ENCODE measurements at regions not wholly inside any gene's neighbourhood (a gene's known extent, or its start where the extent isn't known, plus 50 kb on each side); places are given as distances from the start of the nearest gene placed in this dataset.

DNA sequence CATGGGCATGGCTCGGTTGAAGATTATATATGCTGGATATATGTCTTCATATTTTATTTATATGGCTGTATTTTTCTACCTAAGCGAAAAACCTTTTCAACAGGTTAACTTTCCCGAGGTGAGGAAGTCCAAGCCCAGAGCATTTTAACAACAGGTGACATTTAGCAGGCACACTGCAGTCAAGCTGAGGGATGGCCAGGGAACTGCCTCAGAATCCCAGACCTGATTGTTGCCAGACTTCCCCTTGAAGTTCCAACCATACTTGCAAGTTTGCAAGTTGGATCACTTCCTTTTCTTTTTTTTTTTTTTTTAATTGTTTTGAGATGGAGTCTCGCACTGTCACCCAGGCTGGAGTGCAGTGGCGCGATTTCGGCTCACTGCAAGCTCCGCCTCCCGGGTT lies 166.0 kb upstream of the FRMD6 start:
- TF ChIP-seq CTCF (IDR thresholded peaks at IDR 0.05; ENCODE audit: insufficient read depth, low read length, poor library complexity, severe bottlenecking) = no peak
- H3K27me3 ChIP-seq (replicated peaks; ENCODE audit: control insufficient read depth, insufficient read depth, low read length) = no peaks in the 10 kb centered on the region
- no peaks in the 10 kb centered on the region for H3K36me3 ChIP-seq (ENCODE audit: control insufficient read depth, insufficient read depth, low read length)
- DNase-seq (ENCODE audit: extremely low read depth, insufficient read length) = no peak
- no peak overlapping the region for H3K4me3 ChIP-seq (replicated peaks; ENCODE audit: low read depth, low read length)

- H3K36me3 ChIP-seq (ENCODE audit: control insufficient read depth, insufficient read depth, low read length) = no peaks in the 10 kb centered on the region
- no peaks in the 10 kb centered on the region for H3K27me3 ChIP-seq (replicated peaks; ENCODE audit: control insufficient read depth, insufficient read depth, low read length)
- no peak overlapping the region for H3K4me3 ChIP-seq (replicated peaks; ENCODE audit: low read depth, low read length)
- no peak for DNase-seq (ENCODE audit: extremely low read depth, insufficient read length)
- no peak for TF ChIP-seq CTCF (IDR thresholded peaks at IDR 0.05; ENCODE audit: insufficient read depth, low read length, poor library complexity, severe bottlenecking)
Observed at GRCh38 chr14:51487848-51488247, 163.9 kb upstream of the FRMD6 start.

DNA sequence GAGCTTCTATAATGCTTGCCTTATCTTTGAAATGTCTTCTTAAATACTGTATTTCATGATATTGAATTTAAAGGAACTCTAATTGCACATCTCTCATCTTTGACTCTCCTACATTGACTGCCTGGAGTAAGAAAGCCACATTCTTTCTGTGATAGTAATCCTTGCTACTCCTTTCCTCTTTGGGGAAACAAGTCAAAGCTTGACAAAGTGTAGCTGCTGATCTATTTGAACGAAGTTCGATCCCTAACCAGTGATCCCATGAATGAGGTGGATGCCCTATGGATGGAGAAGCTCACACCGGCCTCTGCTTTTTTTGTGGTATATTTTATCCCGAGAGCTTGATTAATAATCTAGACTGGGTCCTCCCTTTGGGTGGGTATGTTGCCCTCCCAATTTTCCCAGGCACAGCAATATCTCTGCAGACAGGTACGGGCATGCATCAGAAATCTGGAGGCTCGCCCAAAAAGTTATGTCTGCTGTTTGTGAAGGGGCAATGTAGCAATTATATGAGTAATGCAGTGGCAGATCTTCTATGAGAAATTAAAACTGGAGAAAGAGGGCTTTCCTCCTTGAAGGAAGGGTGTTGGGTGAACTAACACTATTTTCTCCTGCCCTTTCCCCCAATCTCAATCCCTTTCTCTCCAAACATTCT lies 163.0 kb upstream of the FRMD6 start:
- no peak overlapping the region for H3K4me3 ChIP-seq (replicated peaks; ENCODE audit: low read depth, low read length)
- no peaks in the 10 kb centered on the region for H3K36me3 ChIP-seq (ENCODE audit: control insufficient read depth, insufficient read depth, low read length)
- TF ChIP-seq CTCF (IDR thresholded peaks at IDR 0.05; ENCODE audit: insufficient read depth, low read length, poor library complexity, severe bottlenecking) = no peak
- no peak for DNase-seq (ENCODE audit: extremely low read depth, insufficient read length)
- no peaks in the 10 kb centered on the region for H3K27me3 ChIP-seq (replicated peaks; ENCODE audit: control insufficient read depth, insufficient read depth, low read length)

GRCh38 chr14:51490205-51490604 lies 161.5 kb upstream of the FRMD6 start:
- DNase-seq (ENCODE audit: extremely low read depth, insufficient read length) = no peak
- Histone ChIP-seq H3K4me3 (replicated peaks; ENCODE audit: low read depth, low read length) (no peak overlapping the region), H3K36me3 (ENCODE audit: control insufficient read depth, insufficient read depth, low read length) (no peaks in the 10 kb centered on the region), H3K27me3 (replicated peaks; ENCODE audit: control insufficient read depth, insufficient read depth, low read length) (no peaks in the 10 kb centered on the region; the same call in 1 of the 2 replicates)
- no peak for TF ChIP-seq CTCF (IDR thresholded peaks at IDR 0.05; ENCODE audit: insufficient read depth, low read length, poor library complexity, severe bottlenecking)

DNA sequence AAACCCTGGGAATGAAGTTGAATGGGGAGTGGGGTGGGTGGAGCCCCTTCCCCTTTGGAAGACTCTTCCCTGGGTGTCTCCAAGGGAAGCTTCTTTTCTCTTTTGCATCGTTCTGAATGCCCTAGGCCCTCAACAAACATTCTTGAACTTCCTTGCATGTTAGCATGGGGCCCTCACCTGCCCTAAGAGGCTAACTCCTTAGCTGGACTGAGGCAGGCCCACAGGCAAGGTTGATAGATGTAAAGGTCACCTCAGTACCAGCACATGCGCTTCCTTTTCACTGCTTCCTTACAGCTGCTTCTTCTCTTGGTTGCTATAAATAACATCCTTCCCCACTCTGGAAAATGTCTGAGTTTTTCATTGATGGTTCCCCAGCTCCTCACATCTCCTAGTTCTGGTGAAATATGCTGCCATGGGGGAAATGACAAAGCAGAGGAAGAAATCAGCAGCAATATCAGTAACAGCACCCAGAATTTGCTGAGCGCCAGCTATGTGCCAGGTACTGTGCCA lies 160.6 kb upstream of the FRMD6 start:
- TF ChIP-seq CTCF (IDR thresholded peaks at IDR 0.05; ENCODE audit: insufficient read depth, low read length, poor library complexity, severe bottlenecking) = no peak
- no peaks in the 10 kb centered on the region; the same call in 1 of the 2 replicates for H3K27me3 ChIP-seq (replicated peaks; ENCODE audit: control insufficient read depth, insufficient read depth, low read length)
- H3K4me3 ChIP-seq (replicated peaks; ENCODE audit: low read depth, low read length) = no peak overlapping the region
- H3K36me3 ChIP-seq (ENCODE audit: control insufficient read depth, insufficient read depth, low read length) = no peaks in the 10 kb centered on the region
- DNase-seq (ENCODE audit: extremely low read depth, insufficient read length) = no peak

Measured in GM06990 (cell line).